Prostate gland (tissue), 2 donors: ENCODE measurements at regions not wholly inside any gene's neighbourhood (a gene's known extent, or its start where the extent isn't known, plus 50 kb on each side); places are given as distances from the start of the nearest gene placed in this dataset.
"Not testable (repeated sequence)": the region's sequence is repeated elsewhere in the genome, so short reads cannot be mapped to it uniquely, and the experiment has no call there.

Experiments
- POLR2A ChIP-seq: fragments of 450-650 bp; IDR thresholded peaks from one replicate; pipeline ENCODE4 v1.6.1; 2016; ENCODE audit warnings: antibody characterized with exemption, mild to moderate bottlenecking
- POLR2AphosphoS5 ChIP-seq: sonication (generic); formaldehyde crosslinking; IDR thresholded peaks from one replicate; pipeline ENCODE4 v1.6.1; 2017; ENCODE audit warnings: antibody characterized with exemption
- TF ChIP-seq, protein P1 (sequence below), 4 experiments: fragments of 200-600 bp in 2 of 4; fragments of 450-650 bp in 2 of 4; sonication (generic) in 2 of 4; IDR thresholded peaks; 1 replicate in 3 of 4; 2 replicates in 1 of 4; pipeline ENCODE4 v1.5.1; 2016 to 2019; ENCODE audit warnings: antibody characterized with exemption in 4 of 4, mild to moderate bottlenecking in 2 of 4, moderate library complexity in 2 of 4

DNA sequence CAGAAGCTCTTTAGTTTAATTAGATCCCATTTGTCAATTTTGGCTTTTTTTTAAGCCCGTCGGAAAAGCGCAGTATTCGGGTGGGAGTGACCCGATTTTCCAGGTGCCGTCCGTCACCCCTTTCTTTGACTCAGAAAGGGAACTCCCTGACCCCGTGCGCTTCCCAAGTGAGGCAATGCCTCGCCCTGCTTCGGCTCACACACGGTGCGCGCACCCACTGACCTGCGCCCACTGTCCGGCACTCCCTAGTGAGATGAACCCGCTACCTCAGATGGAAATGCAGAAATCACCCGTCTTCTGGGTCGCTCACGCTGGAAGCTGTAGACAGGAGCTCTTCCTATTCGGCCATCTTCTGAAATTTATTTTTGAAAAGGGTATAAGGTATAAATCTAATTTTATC, 433.4 kb upstream of the NRG3 start:
- not testable (repeated sequence) for TF ChIP-seq POLR2A, POLR2AphosphoS5
- TF ChIP-seq, protein P1, sequence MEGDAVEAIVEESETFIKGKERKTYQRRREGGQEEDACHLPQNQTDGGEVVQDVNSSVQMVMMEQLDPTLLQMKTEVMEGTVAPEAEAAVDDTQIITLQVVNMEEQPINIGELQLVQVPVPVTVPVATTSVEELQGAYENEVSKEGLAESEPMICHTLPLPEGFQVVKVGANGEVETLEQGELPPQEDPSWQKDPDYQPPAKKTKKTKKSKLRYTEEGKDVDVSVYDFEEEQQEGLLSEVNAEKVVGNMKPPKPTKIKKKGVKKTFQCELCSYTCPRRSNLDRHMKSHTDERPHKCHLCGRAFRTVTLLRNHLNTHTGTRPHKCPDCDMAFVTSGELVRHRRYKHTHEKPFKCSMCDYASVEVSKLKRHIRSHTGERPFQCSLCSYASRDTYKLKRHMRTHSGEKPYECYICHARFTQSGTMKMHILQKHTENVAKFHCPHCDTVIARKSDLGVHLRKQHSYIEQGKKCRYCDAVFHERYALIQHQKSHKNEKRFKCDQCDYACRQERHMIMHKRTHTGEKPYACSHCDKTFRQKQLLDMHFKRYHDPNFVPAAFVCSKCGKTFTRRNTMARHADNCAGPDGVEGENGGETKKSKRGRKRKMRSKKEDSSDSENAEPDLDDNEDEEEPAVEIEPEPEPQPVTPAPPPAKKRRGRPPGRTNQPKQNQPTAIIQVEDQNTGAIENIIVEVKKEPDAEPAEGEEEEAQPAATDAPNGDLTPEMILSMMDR (IDR thresholded peaks at IDR 0.05), result not testable (repeated sequence)
